Esophagus squamous epithelium (tissue), 5 donors: ENCODE measurements at regions not wholly inside any gene's neighbourhood (a gene's known extent, or its start where the extent isn't known, plus 50 kb on each side); places are given as distances from the start of the nearest gene placed in this dataset.
"Not testable (repeated sequence)": the region's sequence is repeated elsewhere in the genome, so short reads cannot be mapped to it uniquely, and the experiment has no call there.

ENCODE experiments used
- DNase-seq: peaks from one replicate; lab custom pipeline; 2025; lab: John Stamatoyannopoulos, UW
- H3K27ac ChIP-seq, 4 donors: fragments of 200-600 bp; sonication (generic); one replicate each; pipeline ENCODE4 v1.5.1; 2016 to 2019; ENCODE audit warnings: mild to moderate bottlenecking in 1 of 4
- H3K27me3 ChIP-seq, 4 donors: fragments of 200-600 bp; sonication (generic); 1 replicate in 3 of 4; 2 replicates in 1 of 4; pipeline versions ENCODE4 v1.5.1 to v1.6.0; 2017 to 2021; ENCODE audit warnings: antibody characterized with exemption in 1 of 4
- H3K36me3 ChIP-seq, 3 donors: fragments of 200-600 bp; sonication (generic); one replicate each; pipeline ENCODE4 v1.5.1; 2016 to 2019
- H3K4me1 ChIP-seq, 3 donors: fragments of 200-600 bp; sonication (generic); one replicate each; pipeline ENCODE4 v1.5.1; 2017 to 2019
- H3K4me3 ChIP-seq, 4 donors: fragments of 200-600 bp; sonication (generic); 1 replicate in 3 of 4; 2 replicates in 1 of 4; pipeline ENCODE4 v1.5.1; 2016 to 2019; ENCODE audit warnings: mild to moderate bottlenecking in 2 of 4, moderate library complexity in 1 of 4
- H3K9me3 ChIP-seq, 3 donors: fragments of 200-600 bp; sonication (generic); one replicate each; pipeline ENCODE4 v1.5.1; 2016 to 2019
- CTCF ChIP-seq, 6 experiments: fragments of 450-650 bp in 4 of 6; fragments of 200-600 bp in 2 of 6; sonication (generic) in 2 of 6; IDR thresholded peaks; one replicate each; pipeline ENCODE4 v1.5.1; 2016 to 2019; ENCODE audit warnings: antibody characterized with exemption in 6 of 6, mild to moderate bottlenecking in 4 of 6, moderate library complexity in 4 of 6
- POLR2A ChIP-seq, 4 donors: fragments of 450-650 bp; IDR thresholded peaks; one replicate each; pipeline ENCODE4 v1.6.1; 2017; ENCODE audit warnings: antibody characterized with exemption in 4 of 4, mild to moderate bottlenecking in 4 of 4, moderate library complexity in 3 of 4
- whole genome bisulfite sequencing, 2 donors: methylation state at CpG; one replicate each; pipeline ENCODE4 v1.1.5; 2018; 5-methylcytosine and 5-hydroxymethylcytosine counted together
- intact Hi-C: fragments of 100-400 bp; cut with DNase I; formaldehyde crosslinking; loops from one replicate; pipeline ENCODE4 v1.15.0; 2022
- donor health status: DM: yes; HTN: yes; CAD: no.

- Histone ChIP-seq H3K9me3 (no peaks in the 10 kb centered on the region), H3K4me1 (no peaks in the 10 kb centered on the region), H3K36me3 (no peaks in the 10 kb centered on the region), H3K27ac (no peak overlapping the region), H3K27me3 (no peaks in the 10 kb centered on the region), H3K4me3 (no peak overlapping the region)
- intact Hi-C loops = no loop called here
- WGBS, 2 donors = 85 to 86% methylated on average over 1 to 2 of the region's 2 CpGs
- TF ChIP-seq CTCF (IDR thresholded peaks at IDR 0.05) (no peak), POLR2A (IDR thresholded peaks at IDR 0.05) (no peak)
- DNase-seq = no peak
Observed at GRCh38 chr1:185432948-185433347, 115.9 kb upstream of the IVNS1ABP start.

GRCh38 chr1:185431612-185432011 lies 114.6 kb upstream of the IVNS1ABP start:
- TF ChIP-seq CTCF (IDR thresholded peaks at IDR 0.05) (no peak), POLR2A (IDR thresholded peaks at IDR 0.05) (no peak)
- intact Hi-C loops = no loop called here

GRCh38 chr1:185429668-185430067 lies 112.6 kb upstream of the IVNS1ABP start:
- H3K9me3 ChIP-seq, H3K27me3 ChIP-seq, DNase-seq, H3K27ac ChIP-seq, H3K4me1 ChIP-seq, intact Hi-C loops, H3K4me3 ChIP-seq, H3K36me3 ChIP-seq: not testable (repeated sequence)
- WGBS, 2 donors = 85 to 100% methylated on average over 1 of the region's 1 CpG

More at GRCh38 chr1:185431612-185432011, 114.6 kb upstream of the IVNS1ABP start:
- Histone ChIP-seq H3K36me3 (no peaks in the 10 kb centered on the region), H3K27me3 (no peaks in the 10 kb centered on the region), H3K27ac (no peak overlapping the region), H3K4me3 (no peak overlapping the region), H3K9me3 (no peaks in the 10 kb centered on the region), H3K4me1 (peaks cover 0 to 5% (median 0%) of the 10 kb centered on the region in 3 donors)
- 74 to 89% methylated on average over 5 of the region's 5 CpGs for WGBS, 2 donors
- DNase-seq = no peak

GRCh38 chr1:185427776-185428175 lies 110.7 kb upstream of the IVNS1ABP start:
- peaks cover 0 to 5% (median 0%) of the 10 kb centered on the region in 3 donors for H3K4me1 ChIP-seq
- DNase-seq = no peak
- H3K27me3 ChIP-seq = no peaks in the 10 kb centered on the region
- H3K4me3 ChIP-seq = no peak overlapping the region
- H3K36me3 ChIP-seq = no peaks in the 10 kb centered on the region
- peak overlapping the region in 1 of 4 donors; percentile 45 for H3K27ac ChIP-seq
- no peaks in the 10 kb centered on the region for H3K9me3 ChIP-seq
- 63 to 85% methylated on average over 3 of the region's 3 CpGs for WGBS, 2 donors
- TF ChIP-seq POLR2A (IDR thresholded peaks at IDR 0.05) (no peak), CTCF (IDR thresholded peaks at IDR 0.05) (no peak)
- intact Hi-C loops = no loop called here

- Histone ChIP-seq H3K27me3 (no peaks in the 10 kb centered on the region), H3K4me3 (no peak overlapping the region), H3K9me3 (no peaks in the 10 kb centered on the region), H3K27ac (peak overlapping the region in 2 of 4 donors; percentile 38 to 45), H3K4me1 (peaks cover 0 to 5% (median 0%) of the 10 kb centered on the region in 3 donors), H3K36me3 (no peaks in the 10 kb centered on the region)
- 37 to 75% methylated on average over 2 of the region's 2 CpGs for WGBS, 2 donors
- intact Hi-C loops = no loop called here
- no peak for DNase-seq
- no peak for TF ChIP-seq POLR2A (IDR thresholded peaks at IDR 0.05)
- no peak for TF ChIP-seq CTCF (IDR thresholded peaks at IDR 0.05)
Observed at GRCh38 chr1:185427264-185427663, 110.2 kb upstream of the IVNS1ABP start.

GRCh38 chr1:185426848-185427247 lies 109.8 kb upstream of the IVNS1ABP start:
- no peaks in the 10 kb centered on the region for H3K9me3 ChIP-seq
- H3K4me1 ChIP-seq = peaks cover 0 to 5% (median 0%) of the 10 kb centered on the region in 3 donors
- no peaks in the 10 kb centered on the region for H3K27me3 ChIP-seq
- TF ChIP-seq CTCF (IDR thresholded peaks at IDR 0.05) = no peak
- TF ChIP-seq POLR2A (IDR thresholded peaks at IDR 0.05) = no peak
- no peaks in the 10 kb centered on the region for H3K36me3 ChIP-seq
- intact Hi-C loops = no loop called here
- H3K4me3 ChIP-seq = no peak overlapping the region
- WGBS, 2 donors = 60 to 71% methylated on average over 5 of the region's 5 CpGs
- peak overlapping the region in 2 of 4 donors; percentile 38 to 45 for H3K27ac ChIP-seq
- DNase-seq = no peak
